Glomerular visceral epithelial cell (primary cell): ENCODE measurements at regions not wholly inside any gene's neighbourhood (a gene's known extent, or its start where the extent isn't known, plus 50 kb on each side); places are given as distances from the start of the nearest gene placed in this dataset.

Experiments
- DNase-seq: peaks from one replicate; pipeline ENCODE4 v3.0.0-alpha.2; 2016; ENCODE audit errors: extremely low spot score

- no peak for DNase-seq
Observed at GRCh38 chr4:127071443-127071842, 561.3 kb upstream of the INTU start.

- DNase-seq: no peak
Observed at GRCh38 chr4:127080141-127080540, 552.6 kb upstream of the INTU start.

DNA sequence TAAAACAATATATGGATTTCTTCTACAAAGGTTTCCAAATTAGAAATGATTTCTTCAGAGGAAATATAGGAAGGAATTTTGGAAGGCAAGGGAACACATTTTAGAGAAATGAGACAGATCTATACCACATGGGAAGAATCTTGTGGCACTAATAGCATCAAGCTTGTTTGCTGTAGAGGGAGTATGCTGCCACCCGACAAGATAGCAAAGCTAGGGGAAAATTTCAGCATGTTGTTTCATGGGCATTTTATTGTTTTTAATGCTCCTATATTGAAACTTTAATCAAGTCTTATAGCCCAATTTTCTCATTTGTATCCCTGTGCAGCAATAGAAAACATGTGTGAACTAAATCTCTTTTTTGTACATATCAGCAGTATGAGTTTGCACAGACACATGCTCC, 551.7 kb upstream of the INTU start:
- DNase-seq: no peak

- no peak for DNase-seq
Observed at GRCh38 chr4:127082986-127083385, 549.8 kb upstream of the INTU start.

- DNase-seq: no peak
Observed at GRCh38 chr4:127084666-127085065, 548.1 kb upstream of the INTU start.

- DNase-seq: no peak
Observed at GRCh38 chr4:127097061-127097460, 535.7 kb upstream of the INTU start.

GRCh38 chr4:127102361-127102760, 530.4 kb upstream of the INTU start:
- DNase-seq: no peak

DNA sequence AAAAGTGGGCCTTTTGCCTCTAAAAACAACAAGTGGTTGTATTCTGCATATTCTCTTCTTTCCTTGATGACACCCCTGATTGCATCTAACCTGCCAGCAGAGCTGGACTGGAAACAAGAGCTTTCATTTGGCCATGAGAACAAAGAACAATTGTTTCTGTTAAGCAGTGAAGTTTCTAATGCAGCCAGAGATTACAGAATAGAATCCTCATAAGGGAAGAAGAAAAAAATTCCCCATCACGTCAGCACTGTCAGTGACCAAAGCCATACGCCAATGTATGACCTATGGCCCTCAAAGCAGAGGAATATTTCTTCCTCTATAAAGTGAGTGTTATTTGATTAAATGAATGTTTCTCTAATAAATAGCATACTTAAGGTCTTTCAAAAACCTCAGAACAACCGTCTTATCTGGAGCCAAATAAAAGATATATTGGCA, 529.1 kb upstream of the INTU start:
- DNase-seq: no peak

DNA sequence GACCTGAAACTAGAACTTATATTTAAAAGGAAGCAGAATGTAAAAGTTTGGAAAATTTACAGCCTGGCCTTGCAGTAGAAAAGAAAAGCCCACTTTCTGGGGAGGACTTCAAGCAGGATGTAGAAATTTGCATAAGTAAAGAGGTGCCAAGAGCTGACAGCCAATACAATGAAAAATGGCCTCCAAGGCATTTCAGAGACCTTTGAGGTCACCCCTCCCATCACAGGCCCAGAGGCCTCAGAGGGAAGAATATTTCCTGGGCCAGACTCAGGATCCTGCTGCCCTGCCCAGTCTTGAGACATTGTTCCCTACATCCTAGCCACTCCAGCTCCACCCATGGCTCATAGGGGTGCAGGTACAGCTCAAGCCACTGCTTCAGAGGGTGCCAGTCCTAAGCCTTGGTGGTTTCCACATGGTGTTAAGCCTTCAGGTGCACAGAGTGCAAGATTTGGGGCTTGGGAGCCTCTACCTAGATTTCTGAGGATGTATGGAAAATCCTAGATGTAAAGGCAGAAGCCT, 518.9 kb upstream of the INTU start:
- DNase-seq: no peak

DNA sequence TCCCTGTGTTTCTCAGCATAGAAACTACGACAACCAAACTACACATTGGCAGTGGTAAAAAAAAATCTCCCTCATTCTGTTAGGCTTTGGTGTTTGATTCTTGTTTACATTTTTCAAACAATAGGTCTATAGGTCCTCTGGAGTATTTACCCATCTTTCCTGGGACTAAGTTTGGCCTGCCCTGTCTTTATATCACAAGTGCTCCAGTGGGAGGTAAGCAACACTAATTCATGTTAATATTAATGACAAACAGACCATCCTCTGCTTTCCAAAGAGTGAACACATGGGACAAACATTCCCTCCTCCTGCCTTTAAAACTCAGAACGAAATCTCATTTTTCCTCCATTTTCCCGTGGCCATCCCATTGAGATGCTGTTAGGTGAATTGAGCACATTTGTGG, 514.1 kb upstream of the INTU start:
- no peak for DNase-seq

GRCh38 chr4:127120441-127121090, 512.2 kb upstream of the INTU start:
- DNase-seq: no peak

DNA sequence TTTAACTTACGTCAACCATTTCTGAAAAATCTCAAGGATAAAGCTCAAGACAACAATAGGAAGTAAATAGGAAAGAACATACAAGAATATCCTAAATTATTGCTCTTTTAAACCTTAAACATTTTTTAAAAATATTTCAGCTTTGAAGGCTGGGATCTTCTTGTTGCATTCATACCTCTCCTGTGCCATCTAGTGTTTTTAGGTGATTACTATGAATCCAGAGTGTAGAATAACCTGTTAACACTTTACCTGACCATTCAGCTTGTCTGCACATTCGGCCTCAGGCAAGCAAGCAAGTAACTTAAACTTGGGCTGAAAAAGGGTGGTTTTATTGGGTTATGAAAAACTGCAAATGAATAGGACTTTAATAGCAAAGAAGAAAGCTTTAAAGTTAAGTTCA, 507.8 kb upstream of the INTU start:
- DNase-seq: peak; percentile 9

DNA sequence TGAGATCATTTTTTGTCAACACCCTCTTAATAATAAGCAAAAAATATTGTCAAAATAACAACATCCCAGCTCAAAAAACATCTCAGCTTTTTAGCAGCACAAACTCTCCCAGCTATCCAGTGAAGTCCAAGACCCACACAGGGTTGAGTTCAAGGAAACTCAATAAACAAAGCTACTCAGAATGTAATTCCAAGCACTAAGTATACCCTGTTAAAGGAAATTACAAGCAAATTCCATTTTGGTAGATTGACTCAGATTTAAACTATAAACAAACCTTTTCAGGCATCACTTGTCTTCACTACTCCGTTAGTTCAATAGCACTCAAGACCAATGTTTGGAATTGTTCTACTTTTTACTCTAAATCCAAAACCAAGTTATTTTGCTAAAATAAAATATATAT, 506.0 kb upstream of the INTU start:
- no peak for DNase-seq

GRCh38 chr4:127131527-127131926, 501.2 kb upstream of the INTU start:
- DNase-seq: no peak

- DNase-seq: no peak
Observed at GRCh38 chr4:127134490-127134889, 498.3 kb upstream of the INTU start.

DNA sequence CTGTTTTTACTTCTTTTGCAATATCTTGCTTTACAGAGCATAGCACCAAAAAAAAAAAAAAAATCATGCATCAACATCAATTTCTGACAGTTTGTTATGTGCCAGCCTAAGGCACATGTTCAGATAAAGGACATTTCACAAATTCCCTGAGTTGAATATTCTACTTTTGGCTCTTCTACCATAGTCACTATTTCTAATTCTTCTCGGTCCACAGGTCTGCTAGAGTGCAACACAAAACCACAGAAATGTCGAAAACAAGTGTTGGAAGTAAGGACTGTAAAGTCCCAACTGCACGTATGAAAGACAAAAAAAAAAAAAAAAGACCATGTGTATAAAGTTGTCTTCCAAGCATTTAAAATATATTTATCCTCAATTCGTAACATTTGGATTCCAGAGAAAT, 494.2 kb upstream of the INTU start:
- DNase-seq: no peak

GRCh38 chr4:127139788-127140286, 492.9 kb upstream of the INTU start:
- no peak for DNase-seq

DNA sequence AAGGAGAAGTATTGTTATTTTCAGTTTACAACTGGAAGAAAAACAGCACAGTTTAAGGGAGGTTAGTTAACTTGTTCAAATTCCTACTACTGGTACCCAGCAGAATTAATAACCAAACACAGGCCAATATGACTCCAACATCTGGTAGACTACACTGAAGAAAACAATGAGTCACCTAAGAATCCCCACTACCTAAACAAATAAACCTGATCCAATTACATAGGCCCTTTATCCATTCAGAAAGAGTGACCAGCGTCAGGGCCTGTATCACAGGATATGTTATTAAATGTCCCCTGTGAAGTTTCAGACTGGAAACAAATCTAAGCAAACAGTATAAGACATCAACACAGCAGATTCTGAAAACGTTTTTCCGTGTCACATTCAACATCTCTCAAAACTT, 492.5 kb upstream of the INTU start:
- no peak for DNase-seq

- DNase-seq: no peak
Observed at GRCh38 chr4:127141856-127142255, 490.9 kb upstream of the INTU start.

GRCh38 chr4:127143460-127144195, 489.1 kb upstream of the INTU start:
- peak; percentile 14 for DNase-seq

DNA sequence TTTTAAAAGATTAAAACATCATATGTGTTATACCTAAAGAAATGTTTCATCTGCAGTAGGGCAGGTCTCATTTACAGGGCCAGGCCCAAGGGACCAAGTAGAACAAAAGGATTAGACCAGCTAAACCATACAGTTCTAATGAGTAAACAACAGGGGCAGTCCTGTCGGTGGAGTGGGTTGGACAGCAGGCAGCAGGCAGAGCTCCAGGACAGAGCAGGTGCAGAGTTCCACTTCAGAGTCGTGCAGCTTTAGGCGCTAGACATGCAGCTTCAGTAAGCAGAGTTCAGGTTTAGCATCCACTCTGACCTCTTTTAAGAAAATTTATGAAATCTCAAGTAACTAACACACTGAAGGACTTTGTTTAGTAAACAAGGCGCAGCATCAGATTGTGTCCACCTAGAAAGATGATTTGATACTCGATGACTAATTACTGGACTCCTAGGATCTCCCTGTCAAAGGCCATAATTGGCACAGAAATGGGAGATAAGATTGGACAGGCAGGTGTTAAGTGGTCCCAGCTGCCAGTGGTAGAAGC, 487.7 kb upstream of the INTU start:
- DNase-seq: no peak

GRCh38 chr4:127148165-127148564, 484.6 kb upstream of the INTU start:
- DNase-seq: no peak

GRCh38 chr4:127149086-127149485, 483.7 kb upstream of the INTU start:
- no peak for DNase-seq
